ENCODE measurements at regions not wholly inside any gene's neighbourhood (a gene's known extent, or its start where the extent isn't known, plus 50 kb on each side); places are given as distances from the start of the nearest gene placed in this dataset.

- no peak for TF ChIP-seq CHD7 (IDR thresholded peaks at IDR 0.05; ENCODE audit: insufficient replicate concordance, low read length)
- no peak for TF ChIP-seq MAX (IDR thresholded peaks at IDR 0.05)
- TF ChIP-seq SP2 (IDR thresholded peaks at IDR 0.05; ENCODE audit: low read length): peak; percentile 42
- TF ChIP-seq SP1 (IDR thresholded peaks at IDR 0.05; ENCODE audit: low read depth, low read length): peak; percentile 65; the same call in 1 of the 2 replicates
- no peak for TF ChIP-seq CHD1 (IDR thresholded peaks at IDR 0.05; ENCODE audit: low read depth, low read length)
- no peak for TF ChIP-seq EZH2 (IDR thresholded peaks at IDR 0.05; ENCODE audit: low read depth, low read length, severe bottlenecking)
- TF ChIP-seq TAF1 (IDR thresholded peaks at IDR 0.05; ENCODE audit: low read depth, low read length): no peak
- TF ChIP-seq E2F6 (IDR thresholded peaks at IDR 0.05): no peak
- no peak for TF ChIP-seq TEAD4 (IDR thresholded peaks at IDR 0.05; ENCODE audit: low read depth, low read length)
- TF ChIP-seq NRF1 (IDR thresholded peaks at IDR 0.05; ENCODE audit: low read depth, low read length): no peak
- no peak for TF ChIP-seq POU5F1 (IDR thresholded peaks at IDR 0.05; ENCODE audit: low read depth, low read length)
- no peak for TF ChIP-seq SAP30 (IDR thresholded peaks at IDR 0.05; ENCODE audit: insufficient read depth, insufficient replicate concordance, low read length)
These were observed 156.1 kb upstream of the LRFN2 start (continued) for GRCh38 chr6:40743226-40743625.
